HG02870 (cell line): ENCODE measurements at regions not wholly inside any gene's neighbourhood (a gene's known extent, or its start where the extent isn't known, plus 50 kb on each side); places are given as distances from the start of the nearest gene placed in this dataset.
"Not testable (repeated sequence)": the region's sequence is repeated elsewhere in the genome, so short reads cannot be mapped to it uniquely, and the experiment has no call there.

ENCODE experiments used
- ATAC-seq: cut with Tn5 transposase; IDR thresholded peaks from one replicate; pipeline ENCODE4 v1.9.1; 2021; ENCODE audit warnings: mild to moderate bottlenecking, moderate library complexity; ENCODE audit not compliant: unreplicated experiment

DNA sequence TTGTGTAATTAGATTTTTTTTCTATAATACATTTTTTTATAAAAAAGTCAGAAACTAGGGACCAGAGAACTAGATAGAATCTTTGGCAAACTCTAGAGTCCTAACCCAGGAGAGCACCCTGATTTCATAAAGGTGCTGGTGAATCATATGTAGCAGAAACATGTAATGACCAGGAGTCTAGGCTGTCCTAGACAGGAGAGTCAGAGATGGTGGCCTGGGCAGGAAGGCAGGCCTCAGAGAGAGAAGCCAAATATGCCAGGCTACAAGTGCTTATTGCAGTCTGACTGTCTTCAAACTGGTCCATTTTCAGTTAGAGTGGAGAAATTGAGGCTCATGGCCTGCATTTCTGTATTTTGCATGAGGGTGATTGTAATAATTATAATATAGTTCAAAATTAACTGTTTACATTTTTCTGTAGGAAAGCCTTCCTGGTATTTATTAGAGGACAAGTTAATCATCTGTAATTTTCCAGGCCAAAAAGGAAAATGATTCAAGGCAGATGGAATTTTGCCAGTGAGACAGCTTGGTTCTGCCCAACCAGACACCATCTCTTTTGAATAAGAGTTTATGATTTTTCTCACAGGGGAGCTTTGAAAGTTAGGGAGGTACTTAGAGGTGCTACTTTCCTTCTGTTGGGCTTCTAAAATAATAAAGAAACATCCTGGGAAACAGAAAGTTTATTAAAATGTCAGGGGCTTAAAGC is 129.8 kb downstream of the S1PR1 start:
- ATAC-seq, result no peak

- ATAC-seq, result no peak
These were observed 130.8 kb downstream of the S1PR1 start for GRCh38 chr1:101367630-101368029.

DNA sequence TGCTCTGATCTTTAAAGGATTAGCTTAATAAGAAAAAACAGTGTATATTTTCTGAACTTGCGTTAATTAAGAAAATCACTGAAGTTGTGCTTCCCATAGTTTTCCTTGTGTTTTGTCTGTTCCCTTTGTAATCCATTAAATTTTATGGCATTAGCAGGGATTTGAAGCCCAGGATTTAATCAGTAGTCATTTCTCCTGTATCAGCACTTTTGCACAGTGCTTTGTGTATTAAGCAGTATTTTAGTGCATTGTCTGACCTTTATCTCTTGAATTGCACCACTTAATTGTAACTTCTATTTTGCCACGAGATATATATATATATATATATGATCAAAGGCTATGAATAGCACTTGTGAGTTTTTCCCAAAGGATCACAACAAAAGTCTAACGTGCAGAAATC is 133.7 kb downstream of the S1PR1 start:
- ATAC-seq, result no peak

GRCh38 chr1:101371259-101371658 is 134.4 kb downstream of the S1PR1 start:
- peak; percentile 94 for ATAC-seq

GRCh38 chr1:101373570-101373969 is 136.8 kb downstream of the S1PR1 start:
- no peak for ATAC-seq

- not testable (repeated sequence) for ATAC-seq
These were observed 138.6 kb downstream of the S1PR1 start for GRCh38 chr1:101375448-101375847.

GRCh38 chr1:101376121-101377083 is 139.6 kb downstream of the S1PR1 start:
- no peak for ATAC-seq

DNA sequence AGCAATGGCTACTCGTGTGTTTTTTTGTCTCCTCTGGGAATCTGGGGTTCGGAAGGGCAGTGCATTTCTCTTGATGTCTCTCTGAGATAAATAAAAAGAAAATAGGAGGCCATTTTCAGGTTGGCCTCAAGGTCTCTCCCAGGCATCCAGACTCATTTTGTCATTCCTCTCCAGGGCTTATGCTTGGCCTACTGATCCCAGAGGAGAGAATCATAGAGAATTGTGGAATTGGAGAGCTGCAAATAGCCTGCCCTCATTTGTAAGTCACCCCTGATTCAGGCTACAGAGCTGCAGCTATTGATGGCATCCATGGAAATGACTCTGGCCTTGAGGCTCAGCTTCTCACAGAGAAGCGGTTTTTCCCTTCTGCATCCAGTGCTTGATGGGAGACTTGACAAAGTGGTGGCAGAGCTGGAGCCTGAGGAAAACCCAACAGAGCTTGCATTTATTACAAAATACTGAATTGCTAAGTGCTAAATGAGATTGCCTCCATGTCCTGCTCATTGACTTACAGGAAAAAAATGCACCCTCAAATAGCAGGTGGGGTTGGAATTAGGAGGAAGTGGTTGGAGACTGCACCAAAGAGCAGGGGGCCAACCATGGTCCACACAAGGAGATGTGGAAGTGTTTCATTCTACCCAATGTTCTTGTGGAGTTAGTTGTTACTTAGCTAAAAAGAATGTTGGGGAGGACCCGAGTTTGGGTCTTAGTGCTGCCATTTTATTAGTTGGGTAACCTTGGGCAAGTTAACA is 140.4 kb downstream of the S1PR1 start:
- ATAC-seq, result no peak

DNA sequence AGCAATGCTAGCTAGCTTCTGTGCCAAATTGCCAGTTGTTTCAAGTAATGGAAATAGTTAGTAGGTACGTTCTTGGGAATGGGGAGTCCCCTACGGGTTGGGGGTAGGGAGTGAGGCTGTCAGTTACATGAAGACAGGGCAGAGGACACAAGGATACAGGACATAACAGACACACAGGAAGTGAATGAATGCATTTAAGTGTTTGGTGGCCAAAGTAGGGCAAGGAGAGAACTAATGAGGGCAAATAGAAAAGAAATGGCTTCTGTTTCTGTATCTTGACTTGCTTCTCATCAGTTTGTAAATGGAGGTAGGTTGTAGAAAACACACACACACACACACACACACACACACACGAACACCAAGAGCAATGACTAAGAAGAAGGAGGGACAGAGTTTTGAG is 142.2 kb downstream of the S1PR1 start:
- no peak for ATAC-seq

DNA sequence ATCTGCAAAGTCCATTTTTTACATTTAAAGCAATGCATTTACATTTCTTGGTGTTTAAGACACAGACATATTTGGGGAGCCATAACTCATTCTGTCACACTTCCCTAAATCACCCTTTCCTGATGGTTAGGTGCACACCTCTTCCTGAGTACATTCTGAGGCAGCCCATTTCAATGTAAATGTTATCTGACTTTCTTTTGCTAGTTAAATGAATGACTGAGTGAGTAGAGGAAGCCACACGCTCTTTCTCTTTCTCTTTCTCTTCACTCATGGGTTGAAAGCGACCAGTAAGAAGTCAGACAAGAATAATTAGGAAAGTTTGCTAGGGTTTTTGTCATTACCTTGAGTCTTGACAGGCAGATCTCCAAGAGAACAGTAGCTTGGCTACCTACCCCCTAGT is 143.1 kb downstream of the S1PR1 start:
- ATAC-seq, result peak; percentile 97

GRCh38 chr1:101382135-101382534 is 145.3 kb downstream of the S1PR1 start:
- no peak for ATAC-seq

GRCh38 chr1:101388904-101389546 is 152.2 kb downstream of the S1PR1 start:
- peak; percentile 80 for ATAC-seq

GRCh38 chr1:101389547-101389929 is 152.7 kb downstream of the S1PR1 start:
- peak; percentile 1 for ATAC-seq

- no peak for ATAC-seq
These were observed 155.7 kb downstream of the S1PR1 start for GRCh38 chr1:101392552-101392951.

DNA sequence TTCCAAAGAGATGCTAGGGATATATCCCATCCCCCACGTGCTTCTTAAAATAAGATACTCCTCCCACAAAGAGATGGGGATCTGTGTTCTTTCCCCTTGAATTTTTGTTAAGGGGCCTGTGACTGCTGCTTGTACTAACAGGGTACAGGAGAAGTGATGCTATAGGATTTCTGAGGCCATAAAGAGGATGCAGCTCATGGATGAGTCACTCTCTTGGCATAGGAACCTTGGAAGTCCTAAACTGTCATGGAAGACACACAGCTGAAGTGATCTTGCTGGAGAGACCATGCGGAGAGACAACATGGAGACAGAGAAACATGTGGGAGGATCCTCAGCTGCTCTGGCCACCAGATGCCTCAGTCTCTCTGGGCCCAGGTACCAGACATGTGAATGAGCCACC is 157.2 kb downstream of the S1PR1 start:
- no peak for ATAC-seq

DNA sequence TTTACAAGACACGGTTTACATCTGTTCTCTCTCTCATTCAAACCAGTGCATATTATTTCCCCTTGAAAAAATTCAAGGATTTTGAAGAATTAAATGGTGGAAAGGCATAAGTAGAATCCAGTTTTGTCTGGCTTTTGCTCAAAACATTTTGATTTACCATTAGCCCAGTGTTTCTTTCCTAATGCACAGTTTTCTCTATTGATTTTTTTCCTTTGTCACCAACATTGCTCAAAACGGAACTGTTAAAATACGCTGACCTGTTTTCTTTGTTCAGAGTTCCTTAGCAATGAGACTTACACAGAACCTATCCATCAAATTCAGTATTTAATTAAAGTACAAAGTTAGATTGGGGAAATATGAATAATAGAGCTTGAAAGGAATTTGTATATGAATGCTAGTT is 162.4 kb downstream of the S1PR1 start:
- no peak for ATAC-seq

- ATAC-seq, result no peak
These were observed 169.5 kb downstream of the S1PR1 start for GRCh38 chr1:101406271-101406670.

GRCh38 chr1:101406681-101407080 is 169.9 kb downstream of the S1PR1 start:
- ATAC-seq, result no peak

GRCh38 chr1:101407505-101408211 is 170.8 kb downstream of the S1PR1 start:
- peak; percentile 72 for ATAC-seq
